Dedifferentiated amniotic fluid mesenchymal stem cell (primary cell): ENCODE measurements at regions not wholly inside any gene's neighbourhood (a gene's known extent, or its start where the extent isn't known, plus 50 kb on each side); places are given as distances from the start of the nearest gene placed in this dataset.

Source experiments
- DNase-seq: peaks from one replicate; pipeline ENCODE4 v3.0.0-alpha.2; 2016; ENCODE audit errors: extremely low spot score

DNA sequence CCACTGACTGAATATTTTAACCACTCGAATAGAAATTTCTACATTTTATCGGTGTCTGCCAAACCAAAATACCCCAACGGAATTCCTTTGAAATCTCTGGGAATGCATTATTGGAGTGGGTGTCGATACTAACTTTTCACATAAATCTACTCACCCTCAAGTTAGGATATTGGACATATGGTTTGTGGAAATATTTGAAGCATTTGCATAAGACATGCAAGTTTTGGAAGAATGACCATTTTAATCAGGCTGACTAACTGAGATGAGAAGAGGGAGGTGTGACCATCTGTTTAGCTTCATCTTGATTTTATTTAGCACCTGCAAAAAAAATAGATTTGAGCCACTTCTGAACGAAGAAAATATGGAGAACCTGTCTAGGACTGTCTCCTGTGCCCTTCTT is 61.2 kb downstream of the KLF6 start:
- DNase-seq = no peak

DNA sequence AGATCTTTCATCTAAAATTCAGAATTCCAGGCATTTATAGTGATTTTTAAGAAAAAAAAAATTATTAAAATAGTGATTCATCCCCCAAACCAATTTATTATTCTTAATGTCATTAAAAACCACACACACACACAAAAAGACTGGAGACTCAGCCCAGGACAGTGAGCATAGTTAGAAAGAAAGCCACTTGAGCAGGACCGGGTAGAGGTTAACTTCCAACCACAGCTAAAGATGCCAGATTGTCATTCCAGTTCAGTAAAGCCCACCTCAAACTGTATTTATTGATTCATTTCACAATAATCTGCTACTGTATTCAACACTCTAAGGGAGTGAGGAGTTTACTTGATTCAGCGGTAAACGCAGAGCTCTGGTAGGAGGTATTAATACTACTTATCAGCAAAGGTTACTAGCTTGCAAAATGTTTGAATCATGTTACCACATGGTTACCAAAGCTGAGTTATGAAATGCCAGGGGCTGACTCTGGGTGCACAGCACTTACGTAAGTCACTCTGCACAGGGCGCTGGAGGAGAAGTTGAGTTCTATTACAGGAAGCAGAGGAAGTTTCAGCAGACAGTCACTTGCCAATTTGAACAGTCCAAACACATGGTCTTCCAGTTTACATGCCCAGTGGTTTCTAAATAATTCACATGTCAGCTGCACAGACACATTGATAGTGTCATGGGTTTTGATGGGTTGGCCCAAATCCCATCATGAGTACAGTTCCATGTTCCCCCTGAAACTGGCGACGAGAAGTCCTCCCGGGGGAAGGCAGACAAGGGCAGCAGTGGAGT is 64.6 kb downstream of the KLF6 start:
- DNase-seq = no peak

DNA sequence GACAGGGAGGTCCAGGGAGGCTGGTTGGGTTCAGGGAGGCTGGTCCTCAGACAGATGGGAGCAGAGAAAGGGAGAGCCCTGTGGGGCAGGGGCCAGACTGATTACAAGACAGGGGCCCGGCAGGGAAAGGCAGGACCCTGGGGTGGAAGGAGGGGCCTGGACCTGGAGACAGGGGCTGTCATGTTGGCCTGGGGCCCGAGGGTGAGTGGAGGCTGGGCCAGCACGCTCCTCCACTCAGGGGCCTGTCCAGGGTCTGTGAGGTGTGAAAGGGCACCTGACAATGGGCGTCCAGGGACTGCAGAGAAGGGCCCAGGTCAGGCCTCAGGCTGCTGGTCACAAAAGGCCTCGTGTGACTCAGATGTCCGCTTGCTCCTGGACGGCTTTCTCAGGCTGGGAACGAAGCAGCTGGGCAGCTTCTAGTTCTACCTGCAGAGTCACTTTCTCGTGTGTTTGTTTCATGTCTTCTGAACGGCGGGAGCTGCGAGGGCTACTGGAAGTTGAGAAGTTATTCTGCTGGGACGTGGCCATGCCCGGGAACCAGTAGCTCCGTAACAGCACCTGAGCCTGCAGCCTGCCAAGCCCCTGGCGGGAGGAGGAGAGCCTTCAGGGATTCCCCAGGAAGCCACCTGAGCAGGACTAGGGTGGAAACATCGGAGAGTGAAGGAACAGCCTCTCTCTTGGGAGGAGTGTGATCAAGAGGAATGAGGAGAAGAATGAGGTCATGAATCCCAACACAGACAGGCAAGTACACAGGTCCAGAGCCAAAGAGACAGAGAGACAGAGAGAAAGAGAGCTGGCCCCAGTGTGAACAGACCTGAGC is 65.8 kb downstream of the KLF6 start:
- DNase-seq = no peak

DNA sequence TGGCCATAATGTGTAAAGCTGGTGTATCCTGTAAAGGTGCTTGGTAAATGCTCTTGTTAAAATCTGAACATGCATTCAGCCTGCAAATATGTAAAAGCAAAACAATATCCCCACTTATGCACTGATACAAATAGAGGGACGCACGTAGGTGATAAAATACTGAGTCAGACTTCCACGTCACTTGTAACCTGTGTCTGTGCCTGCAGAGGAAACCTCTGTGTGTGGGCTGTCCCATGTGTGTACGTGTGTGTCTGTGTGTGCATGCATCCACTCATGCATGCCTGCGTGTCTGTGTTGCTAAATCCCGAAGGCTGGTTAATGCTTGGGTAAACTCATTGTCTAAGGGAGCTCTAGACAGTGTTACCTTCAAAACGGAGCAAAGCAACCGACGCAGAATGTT is 68.9 kb downstream of the KLF6 start:
- DNase-seq = no peak

DNA sequence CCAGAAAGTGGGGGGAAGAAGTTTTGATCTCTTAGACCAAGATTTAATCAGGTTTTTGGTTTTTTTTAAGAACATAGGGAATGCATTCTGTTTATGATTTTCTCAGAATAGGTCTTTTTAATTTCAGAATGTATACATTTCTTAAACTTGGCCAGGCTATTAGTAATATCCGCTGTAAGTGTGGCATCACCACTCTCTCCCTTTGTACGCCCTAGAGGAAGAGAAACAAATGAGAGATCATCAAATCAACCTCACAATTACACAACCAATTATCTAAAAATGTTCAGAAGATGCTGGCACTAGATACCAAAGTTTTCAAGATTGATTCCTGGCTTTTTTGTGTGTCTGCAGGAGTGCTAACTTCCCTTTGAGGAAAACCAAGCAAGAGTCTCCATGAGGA is 70.0 kb downstream of the KLF6 start:
- no peak for DNase-seq

DNA sequence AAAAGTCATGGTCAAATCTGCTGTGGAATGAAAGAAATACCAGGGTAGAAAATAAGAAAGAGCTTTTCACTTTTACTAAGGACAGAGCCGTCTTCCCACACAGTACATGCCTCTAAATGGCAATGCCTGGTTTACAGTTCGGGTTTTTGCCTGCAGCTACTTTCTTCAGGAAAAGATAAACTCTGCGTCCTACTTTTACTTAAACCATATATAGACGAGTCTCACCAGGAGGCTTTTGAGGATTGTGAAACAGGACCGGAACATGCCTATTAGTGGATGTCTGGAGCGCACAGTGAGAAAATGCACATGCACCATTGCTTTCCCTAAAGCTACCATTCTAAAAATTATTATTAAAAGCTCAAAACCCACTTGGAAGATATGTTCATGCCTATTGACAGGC is 70.5 kb downstream of the KLF6 start:
- peak; percentile 38 for DNase-seq

DNA sequence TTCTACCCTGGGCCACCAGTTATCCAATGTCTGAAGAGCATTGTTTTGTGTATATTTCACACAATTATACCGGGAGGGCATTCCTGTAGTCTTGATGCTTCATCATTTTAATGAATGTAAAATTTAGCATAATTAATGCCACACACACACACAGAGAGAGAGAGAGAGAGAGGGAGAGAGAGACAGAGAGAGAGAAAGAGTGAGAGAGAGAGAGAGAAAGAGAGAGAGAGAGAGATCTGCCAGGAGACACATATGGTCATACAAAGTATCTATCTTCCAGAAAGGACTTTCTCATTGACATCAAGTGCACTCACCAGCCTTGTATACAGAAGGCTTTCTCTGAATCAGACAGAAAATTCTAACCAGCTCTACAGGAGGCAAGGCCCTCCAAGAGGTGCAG is 72.3 kb downstream of the KLF6 start:
- no peak for DNase-seq

DNA sequence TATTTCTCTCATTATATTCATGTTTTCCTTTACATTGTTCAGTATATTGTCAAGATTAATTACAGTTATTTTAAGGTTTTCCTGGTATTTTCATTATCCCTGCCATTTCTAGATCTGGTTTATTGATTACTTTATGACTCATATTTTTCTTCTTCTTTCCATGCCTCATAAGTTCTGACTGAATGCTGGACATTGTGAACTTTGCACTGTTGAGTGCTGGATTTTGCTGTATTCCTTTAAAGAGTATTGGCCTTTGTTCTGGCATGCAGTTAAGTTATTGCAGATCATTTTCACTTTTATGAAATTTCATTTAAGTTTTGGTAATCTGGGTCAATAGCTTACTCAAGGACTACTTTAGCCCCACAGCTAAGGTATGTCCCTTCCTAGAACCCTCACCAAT is 73.1 kb downstream of the KLF6 start:
- no peak for DNase-seq

DNA sequence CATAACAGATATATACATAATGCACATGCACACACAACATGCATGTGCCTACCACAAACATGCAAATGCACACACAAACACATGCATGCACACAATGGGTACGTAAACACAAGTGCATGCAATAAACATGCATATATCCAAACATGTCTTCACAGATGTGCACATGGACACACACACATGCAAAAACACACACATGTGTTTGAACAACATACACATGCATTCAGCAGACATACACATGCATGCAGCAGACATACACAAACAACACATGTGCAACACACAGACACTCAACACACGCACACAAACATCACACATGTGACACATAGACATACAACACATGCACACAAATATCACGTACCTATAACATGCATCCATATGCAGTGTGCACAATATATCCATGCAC is 74.2 kb downstream of the KLF6 start:
- DNase-seq = no peak

DNA sequence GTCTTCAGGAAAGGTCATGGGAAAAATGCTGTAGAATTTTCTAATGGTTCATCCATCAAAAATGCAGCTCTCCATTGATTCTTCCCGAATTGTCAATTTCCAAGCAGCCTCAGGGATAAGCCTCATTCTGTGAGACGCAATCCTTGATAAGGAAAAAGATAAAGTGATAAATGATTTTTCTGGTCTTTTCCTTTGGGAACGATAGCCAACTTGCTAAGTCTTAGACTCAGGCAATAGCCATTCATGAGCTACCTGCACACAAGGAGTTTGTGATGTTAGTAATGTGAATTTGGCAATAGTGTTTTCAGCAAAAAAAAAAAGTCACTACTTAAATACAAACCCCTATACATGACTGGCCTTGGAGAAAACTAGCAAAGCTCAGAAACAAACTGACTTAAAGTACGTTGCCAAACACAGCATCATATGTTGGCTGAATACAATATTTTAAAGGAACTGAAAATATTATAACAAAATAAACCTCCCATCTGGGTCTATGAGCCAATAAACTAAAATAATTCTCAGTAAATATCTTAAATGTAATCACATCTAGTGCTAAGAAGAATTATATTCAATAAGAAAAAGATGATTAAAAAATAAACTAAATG is 75.5 kb downstream of the KLF6 start:
- no peak for DNase-seq

DNA sequence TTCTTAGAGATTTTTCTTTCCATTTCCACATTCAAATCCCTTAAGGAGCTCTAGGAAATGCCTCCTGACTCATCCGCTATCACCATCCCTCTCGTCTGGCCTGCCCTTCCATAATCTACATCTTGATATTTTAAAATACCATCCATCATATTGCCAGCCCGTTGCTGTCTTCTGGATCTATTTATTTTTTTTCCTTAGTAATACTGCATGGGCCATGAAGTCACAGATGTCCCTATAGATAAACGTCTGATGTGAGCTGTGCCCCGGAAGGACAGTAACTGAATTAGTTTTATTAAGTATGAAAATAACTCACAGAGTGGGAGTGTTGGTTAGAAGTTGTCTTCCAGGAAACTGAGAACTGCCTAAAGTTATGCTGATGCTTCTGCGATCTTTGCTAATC is 76.2 kb downstream of the KLF6 start:
- no peak for DNase-seq

DNA sequence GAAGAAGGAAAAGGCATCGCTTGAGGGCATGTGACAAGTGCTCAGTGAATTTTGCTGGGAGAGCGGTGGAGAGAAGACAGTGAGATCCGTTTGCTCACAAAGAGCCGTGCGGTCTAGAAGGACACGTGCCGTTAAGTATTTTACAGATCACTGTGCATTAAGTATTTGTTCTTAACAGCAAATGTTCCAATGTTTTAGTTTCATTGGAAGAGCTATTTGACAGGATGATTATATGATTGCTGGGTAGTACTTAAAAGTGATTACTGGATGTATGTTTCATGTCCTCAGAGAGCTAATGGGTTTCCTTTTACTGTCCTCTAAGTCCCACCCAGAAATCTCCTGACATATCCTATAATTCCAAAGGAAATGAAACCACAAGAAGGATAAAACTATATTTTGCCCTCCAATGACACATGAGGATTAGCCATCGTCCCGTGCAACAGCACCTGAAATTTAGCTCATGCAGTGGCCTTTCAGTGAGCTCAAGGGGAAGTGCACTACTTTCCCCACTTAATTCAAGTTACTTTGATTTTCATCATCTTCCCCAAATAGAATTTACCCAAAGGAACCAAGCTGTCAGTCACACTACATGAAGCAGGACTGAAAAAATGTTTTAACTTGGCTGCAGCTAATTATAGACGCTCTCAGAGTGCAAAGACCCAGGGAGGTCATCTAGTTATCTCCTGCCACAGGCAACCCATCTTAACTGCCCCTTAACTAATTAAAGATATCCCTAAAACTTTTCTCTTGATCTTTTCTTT is 80.3 kb downstream of the KLF6 start:
- DNase-seq = no peak

DNA sequence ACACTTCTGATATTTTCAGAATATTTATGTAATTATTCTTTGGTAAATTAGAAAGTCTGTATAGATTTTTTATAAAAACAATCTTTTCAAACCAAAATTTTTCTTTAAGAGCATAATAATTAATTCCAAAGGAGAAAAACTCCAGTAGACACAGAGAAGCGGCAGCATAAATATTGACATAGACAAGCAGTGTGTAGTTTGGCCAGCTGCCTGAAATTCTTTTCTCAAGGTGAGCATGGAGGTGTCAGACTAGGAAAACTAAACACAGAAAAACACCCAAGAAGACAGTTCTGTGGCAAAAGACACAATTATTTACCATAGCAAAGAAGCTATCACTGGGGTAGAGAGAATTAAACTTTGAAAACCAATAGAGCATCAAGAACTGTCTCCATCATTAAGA is 82.4 kb downstream of the KLF6 start:
- DNase-seq = no peak

DNA sequence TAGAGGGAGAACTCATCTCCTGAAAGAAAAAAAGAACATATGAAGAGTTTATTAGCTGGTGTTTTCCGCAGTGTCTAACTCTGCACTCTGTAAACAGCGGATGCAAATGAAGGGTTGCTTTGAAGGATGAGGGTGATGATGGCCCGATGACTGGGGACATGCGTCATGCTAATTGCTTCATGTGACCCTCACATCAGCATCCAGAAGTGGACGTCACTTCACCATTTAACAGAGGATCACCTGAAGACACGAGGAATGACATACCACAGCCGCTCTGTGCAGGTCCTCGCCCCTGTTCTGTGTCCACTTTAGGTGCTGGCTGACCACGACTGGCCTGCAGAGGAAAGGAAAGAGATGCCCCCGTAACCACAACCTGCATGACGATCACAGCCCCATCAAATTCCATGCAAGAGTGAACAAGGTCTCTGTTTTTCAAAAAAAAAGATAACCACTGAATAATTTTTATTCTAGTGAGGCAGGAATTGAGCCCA is 82.9 kb downstream of the KLF6 start:
- DNase-seq = no peak

DNA sequence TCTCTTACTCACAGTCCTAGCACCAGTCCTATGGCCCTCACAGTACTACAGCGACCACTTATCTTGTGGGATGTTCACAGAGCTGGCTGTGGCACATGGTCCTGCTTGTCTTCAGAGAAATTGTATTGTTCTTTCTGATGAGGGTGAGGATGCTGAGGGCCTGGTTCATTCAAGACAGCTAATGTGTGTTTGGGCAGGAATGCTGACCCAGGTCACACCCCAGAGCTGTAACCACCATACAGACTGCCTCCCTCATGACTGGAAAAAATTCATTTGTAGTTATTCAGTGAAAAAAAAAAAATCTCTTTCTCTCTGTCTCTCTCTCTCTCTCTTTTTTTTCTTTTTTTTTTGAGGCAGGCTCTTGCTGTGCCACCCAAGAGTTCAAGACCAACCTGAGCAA is 83.5 kb downstream of the KLF6 start:
- DNase-seq = no peak

DNA sequence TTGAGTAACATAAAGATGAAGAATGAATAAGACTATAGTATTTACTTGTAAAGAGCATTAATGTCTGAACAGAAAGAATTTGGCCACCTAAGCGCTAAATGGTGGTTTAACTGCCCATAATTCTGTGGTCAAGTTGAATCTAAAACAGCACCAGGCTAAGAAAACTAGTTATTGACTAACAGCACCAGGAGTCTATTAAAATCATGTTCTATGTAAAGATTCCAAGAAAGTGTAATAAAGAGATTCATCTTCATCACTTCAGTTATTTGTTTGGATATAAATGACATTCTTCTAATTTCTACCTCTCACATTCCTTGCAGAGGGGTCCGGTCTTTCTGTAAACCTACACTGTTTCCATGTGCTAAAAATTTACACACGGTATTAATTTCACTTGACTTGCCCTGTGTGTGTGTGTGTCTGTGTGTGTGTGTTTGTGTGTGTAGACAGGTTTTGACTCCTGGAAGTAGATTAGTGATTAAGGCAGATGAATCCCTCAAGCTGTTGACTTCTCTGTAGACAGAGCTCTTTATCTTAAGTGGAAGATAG is 84.4 kb downstream of the KLF6 start:
- no peak for DNase-seq

DNA sequence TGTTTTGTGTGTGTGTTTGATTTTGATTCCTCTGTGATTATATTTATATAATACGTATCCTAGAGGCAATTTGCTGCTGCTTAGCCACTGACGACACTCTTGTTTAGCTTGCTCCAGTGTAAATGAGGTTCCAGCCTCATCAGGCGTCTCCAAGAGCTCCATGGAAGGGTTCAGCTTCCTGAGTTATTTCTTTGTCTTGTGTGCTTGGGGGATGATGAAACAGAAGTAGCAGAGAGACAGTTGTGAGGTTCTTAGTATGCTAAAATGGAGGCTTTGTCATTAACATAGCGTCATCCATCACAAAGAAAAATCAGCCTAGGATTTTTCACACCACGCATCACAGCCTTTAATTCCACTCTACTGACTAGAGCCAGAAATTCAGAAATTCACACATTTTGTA is 85.1 kb downstream of the KLF6 start:
- no peak for DNase-seq

DNA sequence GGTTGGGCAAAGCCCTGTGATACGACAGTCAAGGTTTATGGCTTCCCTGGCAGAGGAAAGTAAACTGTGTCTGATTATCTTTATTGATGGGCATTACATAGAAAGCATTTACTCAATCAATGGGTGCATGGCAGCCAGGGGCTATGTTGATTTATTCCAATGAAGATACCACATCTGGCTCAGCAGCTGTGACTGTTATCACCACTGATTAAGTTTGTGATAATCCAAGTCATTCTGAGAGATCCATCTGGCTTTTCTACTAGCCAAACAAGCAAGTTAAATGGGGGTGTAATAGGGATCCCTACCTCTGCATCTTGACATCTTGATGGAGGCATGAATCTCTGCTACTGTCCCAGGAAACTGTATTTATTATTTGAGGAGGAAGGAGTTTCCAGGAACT is 86.7 kb downstream of the KLF6 start:
- no peak for DNase-seq

DNA sequence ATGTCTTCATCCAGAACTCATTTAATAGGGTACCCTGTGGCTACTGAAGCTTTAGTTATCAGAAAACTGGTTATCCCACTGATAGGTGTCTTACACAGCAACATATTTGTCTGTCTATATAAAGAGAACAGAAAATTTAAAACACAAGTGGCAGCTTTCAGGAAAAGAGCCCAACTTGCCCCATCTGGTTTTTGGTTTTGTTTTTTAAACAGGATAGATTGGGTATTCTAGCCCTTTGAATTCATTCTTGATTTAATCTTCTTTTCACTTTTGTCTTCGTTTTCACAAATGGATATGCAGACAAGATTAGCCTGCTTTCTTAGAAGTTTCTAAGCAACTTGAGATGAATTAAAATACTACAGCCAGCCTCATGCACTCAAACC is 91.3 kb downstream of the KLF6 start:
- no peak for DNase-seq

DNA sequence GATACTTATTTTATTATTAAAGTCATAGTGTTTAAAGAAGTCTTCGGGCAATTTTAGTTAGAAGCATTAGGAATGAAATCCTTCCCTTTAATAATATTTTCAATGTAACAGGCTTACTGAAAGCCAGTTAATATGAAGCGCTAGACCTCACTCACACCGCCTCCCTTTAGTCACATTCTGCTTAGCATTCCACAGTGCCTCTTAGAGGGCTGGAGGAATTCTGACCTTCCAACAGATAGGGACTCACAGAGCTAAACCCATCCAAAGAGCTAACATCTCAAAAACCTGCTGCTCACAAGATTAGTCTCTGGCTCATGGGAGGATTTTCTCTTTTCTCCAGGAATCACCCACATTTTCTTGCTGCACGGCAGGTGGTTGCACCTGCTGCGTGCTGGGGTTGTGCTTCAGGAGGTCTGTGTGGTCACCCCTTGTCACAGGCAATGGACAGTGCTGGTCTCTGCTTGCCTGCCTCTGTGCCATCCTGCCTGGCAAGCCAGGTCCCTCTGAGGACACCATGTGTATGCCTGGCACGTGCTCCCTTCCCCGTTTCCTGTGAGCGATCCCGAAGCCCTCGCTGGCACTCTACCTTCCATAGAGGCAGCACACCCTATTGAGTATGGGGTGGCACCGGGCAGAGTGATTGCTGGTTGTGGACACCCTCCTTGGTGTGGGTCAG is 91.8 kb downstream of the KLF6 start:
- no peak for DNase-seq

DNA sequence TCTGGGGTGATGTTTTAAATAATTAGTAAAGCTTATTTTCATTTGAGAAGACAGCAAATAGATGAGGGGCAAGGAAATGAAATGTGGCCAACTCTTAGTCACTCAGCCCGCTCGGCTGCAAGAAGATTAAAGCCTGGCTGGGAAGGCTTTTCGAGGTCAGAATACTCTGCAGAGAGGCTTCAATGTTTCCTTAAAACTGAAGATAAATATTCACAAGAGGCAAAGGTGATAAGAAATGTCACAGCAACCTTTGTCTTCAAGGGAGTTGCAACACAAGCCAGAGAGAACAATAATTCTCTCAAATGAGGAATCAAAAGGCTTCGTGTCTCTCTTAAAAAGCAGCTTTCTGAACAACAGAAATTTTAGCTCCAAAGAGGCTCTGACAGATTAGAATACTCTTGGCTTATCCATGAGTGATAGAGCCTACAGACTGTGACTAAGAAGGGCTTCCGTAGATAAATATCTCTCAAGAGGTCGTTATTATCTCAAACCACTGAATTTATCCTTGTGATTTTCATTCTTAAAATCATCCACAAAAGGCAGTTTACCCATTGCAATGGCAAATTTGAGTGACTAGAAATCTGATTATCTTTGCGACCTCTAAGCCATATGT is 92.5 kb downstream of the KLF6 start:
- DNase-seq = no peak
